ENCODE measurements at regions not wholly inside any gene's neighbourhood (a gene's known extent, or its start where the extent isn't known, plus 50 kb on each side); places are given as distances from the start of the nearest gene placed in this dataset.

DNA sequence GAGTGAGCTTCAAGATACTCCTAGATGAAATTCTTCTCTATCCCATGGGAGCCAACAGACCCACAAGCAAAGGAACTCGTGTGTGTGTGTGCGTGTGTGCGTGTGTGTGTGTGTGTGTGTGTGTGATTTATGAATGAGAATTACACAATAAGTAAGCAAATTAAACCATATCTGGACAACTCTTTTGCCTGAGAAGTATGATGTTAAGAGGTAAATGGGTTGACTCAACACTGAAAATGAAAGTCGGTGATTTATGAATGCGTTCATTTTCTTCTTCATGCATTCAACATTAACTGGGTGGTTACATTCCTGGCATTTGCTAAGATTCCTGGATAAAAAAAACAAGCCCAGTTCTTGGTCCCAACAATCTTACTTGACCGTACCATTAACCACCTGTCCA is 171.3 kb upstream of the ZNF462 start:
- H3K4me1 Mint-ChIP-seq (ENCODE audit: unreplicated experiment): no peaks in the 10 kb centered on the region
- no peak for DNase-seq (ENCODE audit: low spot score)
- no peaks in the 10 kb centered on the region for H3K27me3 Mint-ChIP-seq (ENCODE audit: unreplicated experiment)
- no peak overlapping the region for H3K4me3 Mint-ChIP-seq (ENCODE audit: unreplicated experiment)
- TF ChIP-seq, protein P1, sequence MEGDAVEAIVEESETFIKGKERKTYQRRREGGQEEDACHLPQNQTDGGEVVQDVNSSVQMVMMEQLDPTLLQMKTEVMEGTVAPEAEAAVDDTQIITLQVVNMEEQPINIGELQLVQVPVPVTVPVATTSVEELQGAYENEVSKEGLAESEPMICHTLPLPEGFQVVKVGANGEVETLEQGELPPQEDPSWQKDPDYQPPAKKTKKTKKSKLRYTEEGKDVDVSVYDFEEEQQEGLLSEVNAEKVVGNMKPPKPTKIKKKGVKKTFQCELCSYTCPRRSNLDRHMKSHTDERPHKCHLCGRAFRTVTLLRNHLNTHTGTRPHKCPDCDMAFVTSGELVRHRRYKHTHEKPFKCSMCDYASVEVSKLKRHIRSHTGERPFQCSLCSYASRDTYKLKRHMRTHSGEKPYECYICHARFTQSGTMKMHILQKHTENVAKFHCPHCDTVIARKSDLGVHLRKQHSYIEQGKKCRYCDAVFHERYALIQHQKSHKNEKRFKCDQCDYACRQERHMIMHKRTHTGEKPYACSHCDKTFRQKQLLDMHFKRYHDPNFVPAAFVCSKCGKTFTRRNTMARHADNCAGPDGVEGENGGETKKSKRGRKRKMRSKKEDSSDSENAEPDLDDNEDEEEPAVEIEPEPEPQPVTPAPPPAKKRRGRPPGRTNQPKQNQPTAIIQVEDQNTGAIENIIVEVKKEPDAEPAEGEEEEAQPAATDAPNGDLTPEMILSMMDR (IDR thresholded peaks at IDR 0.05; ENCODE audit: unreplicated experiment): no peak
- no peaks in the 10 kb centered on the region for H3K36me3 Mint-ChIP-seq (ENCODE audit: low read depth, unreplicated experiment)
- H3K9me3 Mint-ChIP-seq (ENCODE audit: unreplicated experiment): no peaks in the 10 kb centered on the region
- no peak overlapping the region for H3K27ac Mint-ChIP-seq (ENCODE audit: unreplicated experiment)

DNA sequence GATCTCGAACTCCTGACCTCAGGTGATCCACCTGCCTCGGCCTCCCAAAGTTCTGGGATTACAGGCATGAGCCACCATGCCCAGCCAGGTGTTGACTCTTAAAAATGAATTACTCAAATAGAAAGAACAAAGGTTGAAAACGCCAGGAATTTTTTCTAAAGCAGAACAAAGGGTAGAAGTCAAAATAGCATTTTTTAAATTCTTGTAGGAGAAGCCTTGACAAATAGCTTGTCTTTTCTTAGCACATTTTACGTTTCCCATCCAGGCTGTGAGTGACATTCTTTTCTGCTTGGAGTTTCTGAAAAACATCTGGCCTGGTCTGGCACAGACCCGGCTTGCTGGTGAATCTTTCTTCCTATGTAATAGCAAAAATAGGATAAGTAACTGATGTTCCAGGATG is 169.4 kb upstream of the ZNF462 start:
- Mint-ChIP-seq H3K36me3 (ENCODE audit: low read depth, unreplicated experiment) (no peaks in the 10 kb centered on the region), H3K4me3 (ENCODE audit: unreplicated experiment) (no peak overlapping the region), H3K27ac (ENCODE audit: unreplicated experiment) (no peak overlapping the region), H3K27me3 (ENCODE audit: unreplicated experiment) (no peaks in the 10 kb centered on the region), H3K9me3 (ENCODE audit: unreplicated experiment) (no peaks in the 10 kb centered on the region), H3K4me1 (ENCODE audit: unreplicated experiment) (peaks cover 6% of the 10 kb centered on the region)
- TF ChIP-seq, protein P1 (IDR thresholded peaks at IDR 0.05; ENCODE audit: unreplicated experiment): no peak
- no peak for DNase-seq (ENCODE audit: low spot score)

DNA sequence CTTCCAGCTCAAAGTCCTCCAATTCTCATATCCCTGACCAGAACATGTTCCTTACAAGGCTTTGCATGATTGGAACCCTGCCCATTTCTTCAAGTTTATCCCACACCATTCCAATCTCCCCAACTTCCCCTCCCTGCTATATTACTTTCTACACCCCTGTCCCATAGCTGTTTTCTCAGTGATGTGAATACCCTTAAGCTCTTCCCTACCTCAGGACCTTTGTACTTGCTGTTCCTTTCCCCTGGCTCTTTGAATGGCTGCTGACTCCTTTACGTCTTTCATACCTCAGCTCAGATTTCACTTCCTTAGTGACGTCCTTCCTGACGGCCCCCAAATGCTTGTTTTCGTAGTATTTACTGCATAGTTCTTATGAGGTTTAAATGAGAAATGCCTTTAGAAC is 166.2 kb upstream of the ZNF462 start:
- Mint-ChIP-seq H3K27me3 (ENCODE audit: unreplicated experiment) (no peaks in the 10 kb centered on the region), H3K27ac (ENCODE audit: unreplicated experiment) (no peak overlapping the region), H3K4me3 (ENCODE audit: unreplicated experiment) (no peak overlapping the region), H3K9me3 (ENCODE audit: unreplicated experiment) (no peaks in the 10 kb centered on the region), H3K36me3 (ENCODE audit: low read depth, unreplicated experiment) (no peaks in the 10 kb centered on the region), H3K4me1 (ENCODE audit: unreplicated experiment) (peaks cover 6% of the 10 kb centered on the region)
- DNase-seq (ENCODE audit: low spot score): no peak
- TF ChIP-seq, protein P1 (IDR thresholded peaks at IDR 0.05; ENCODE audit: unreplicated experiment): no peak

GRCh38 chr9:106697390-106697749 is 165.6 kb upstream of the ZNF462 start:
- Mint-ChIP-seq H3K36me3 (ENCODE audit: low read depth, unreplicated experiment) (no peaks in the 10 kb centered on the region), H3K4me1 (ENCODE audit: unreplicated experiment) (peaks cover 6% of the 10 kb centered on the region), H3K9me3 (ENCODE audit: unreplicated experiment) (no peaks in the 10 kb centered on the region), H3K4me3 (ENCODE audit: unreplicated experiment) (no peak overlapping the region), H3K27me3 (ENCODE audit: unreplicated experiment) (no peaks in the 10 kb centered on the region), H3K27ac (ENCODE audit: unreplicated experiment) (no peak overlapping the region)
- TF ChIP-seq, protein P1 (IDR thresholded peaks at IDR 0.05; ENCODE audit: unreplicated experiment): no peak
- DNase-seq (ENCODE audit: low spot score): no peak

- DNase-seq (ENCODE audit: low spot score): no peak
- no peak overlapping the region for H3K4me3 Mint-ChIP-seq (ENCODE audit: unreplicated experiment)
- no peak overlapping the region for H3K27ac Mint-ChIP-seq (ENCODE audit: unreplicated experiment)
- peaks cover 6% of the 10 kb centered on the region for H3K4me1 Mint-ChIP-seq (ENCODE audit: unreplicated experiment)
- H3K36me3 Mint-ChIP-seq (ENCODE audit: low read depth, unreplicated experiment): no peaks in the 10 kb centered on the region
- H3K27me3 Mint-ChIP-seq (ENCODE audit: unreplicated experiment): no peaks in the 10 kb centered on the region
- no peaks in the 10 kb centered on the region for H3K9me3 Mint-ChIP-seq (ENCODE audit: unreplicated experiment)
- TF ChIP-seq, protein P1 (IDR thresholded peaks at IDR 0.05; ENCODE audit: unreplicated experiment): no peak
These were observed 165.0 kb upstream of the ZNF462 start for GRCh38 chr9:106697750-106698502.
